H1 (cell line): ENCODE measurements at regions not wholly inside any gene's neighbourhood (a gene's known extent, or its start where the extent isn't known, plus 50 kb on each side); places are given as distances from the start of the nearest gene placed in this dataset.

Source experiments
- CTCF ChIA-PET: fragments of 300-600 bp; sonication (Branson Sonifier 250); formaldehyde crosslinking; loops from one replicate; lab custom pipeline; 2021; ENCODE audit not compliant: partially characterized antibody; lab: Charles Lee
- POLR2A ChIA-PET: fragments of 300-600 bp; sonication (Branson Sonifier 250); formaldehyde crosslinking; loops from one replicate; lab custom pipeline; 2021; ENCODE audit warnings: inconsistent platforms; ENCODE audit not compliant: partially characterized antibody; lab: Charles Lee
- DNase-seq, 2 experiments: peaks; one replicate each; pipeline versions ENCODE4 v3.0.0 to v3.0.0-alpha.2; 2010 to 2022; ENCODE audit warnings: low spot score in 2 of 2, low read depth in 1 of 2, mixed read lengths in 1 of 2
- FAIRE-seq: peaks from 2 replicates; lab custom pipeline; 2011; peaks lifted over from hg19 to GRCh38; lab: Jason Lieb, UNC
- H2AFZ ChIP-seq: 2 replicates; pipeline ENCODE4 v1.8.1; 2012; ENCODE audit warnings: low read length, inconsistent platforms
- H2AK5ac ChIP-seq: 2 replicates; pipeline ENCODE4 v1.6.1; 2013; ENCODE audit warnings: low read depth, low read length
- H2BK120ac ChIP-seq: replicated peaks from 2 replicates; pipeline ENCODE3; 2013; ENCODE audit warnings: low read depth, low read length, inconsistent platforms
- H2BK12ac ChIP-seq: 2 replicates; pipeline ENCODE4 v1.6.1; 2013; ENCODE audit warnings: low read depth, low read length
- H2BK15ac ChIP-seq: 2 replicates; pipeline ENCODE4 v1.6.1; 2013; ENCODE audit warnings: low read length
- H2BK20ac ChIP-seq: 2 replicates; pipeline ENCODE4 v1.6.1; 2013; ENCODE audit warnings: low read length
- H2BK5ac ChIP-seq: 2 replicates; pipeline ENCODE4 v1.6.1; 2013; ENCODE audit warnings: low read depth, low read length
- H3K14ac ChIP-seq: 2 replicates; pipeline ENCODE4 v1.6.1; 2013; ENCODE audit warnings: inconsistent platforms; ENCODE audit not compliant: insufficient read length
- H3K18ac ChIP-seq: 2 replicates; pipeline ENCODE4 v1.6.1; 2013; ENCODE audit warnings: low read length; ENCODE audit errors: extremely low read depth
- H3K23ac ChIP-seq: 2 replicates; pipeline ENCODE4 v1.6.1; 2013; ENCODE audit warnings: inconsistent platforms; ENCODE audit not compliant: insufficient read length
- H3K23me2 ChIP-seq: 2 replicates; pipeline ENCODE4 v1.6.1; 2013; ENCODE audit warnings: low read depth, low read length
- H3K27ac ChIP-seq: 2 replicates; pipeline ENCODE4 v1.6.1; 2011; ENCODE audit warnings: low read depth, low read length, inconsistent platforms
- H3K27me3 ChIP-seq, 4 experiments: replicated peaks in 1 of 4; 1 replicate in 1 of 4; 2 replicates in 3 of 4; pipeline versions ENCODE4 v1.6.1 to v1.8.1; 2011 to 2013; ENCODE audit warnings: low read length in 3 of 4, mild to moderate bottlenecking in 3 of 4, inconsistent platforms in 2 of 4, mixed read lengths in 2 of 4, moderate library complexity in 1 of 4; ENCODE audit not compliant: control insufficient read depth in 3 of 4, insufficient read depth in 3 of 4; ENCODE audit errors: extremely low read depth in 1 of 4
- H3K36me3 ChIP-seq, 4 experiments: 2 replicates each; pipeline versions ENCODE4 v1.6.1 to v1.8.1; 2011 to 2013; ENCODE audit warnings: mild to moderate bottlenecking in 4 of 4, low read length in 3 of 4, moderate library complexity in 2 of 4, control low read depth in 1 of 4, inconsistent platforms in 1 of 4; ENCODE audit not compliant: insufficient read depth in 4 of 4, control insufficient read depth in 2 of 4
- H3K4ac ChIP-seq: replicated peaks from 2 replicates; pipeline ENCODE3; 2013; ENCODE audit warnings: low read length, low read depth, mixed read lengths, inconsistent platforms; ENCODE audit not compliant: insufficient read length
- H3K4me1 ChIP-seq, 4 experiments: replicated peaks in 1 of 4; 1 replicate in 1 of 4; 2 replicates in 3 of 4; pipeline versions ENCODE4 v1.6.1 to v1.8.1; 2011 to 2013; ENCODE audit warnings: low read length in 3 of 4, inconsistent platforms in 2 of 4, mixed read lengths in 1 of 4; ENCODE audit not compliant: insufficient read depth in 4 of 4, control insufficient read depth in 3 of 4
- H3K4me2 ChIP-seq, 2 experiments: 2 replicates each; pipeline versions ENCODE4 v1.6.1 to v1.8.1; 2011 to 2013; ENCODE audit warnings: low read depth in 2 of 2, low read length in 2 of 2, control low read depth in 1 of 2, inconsistent platforms in 1 of 2, mild to moderate bottlenecking in 1 of 2; ENCODE audit not compliant: insufficient read depth in 1 of 2
- H3K4me3 ChIP-seq, 4 experiments: fragments of 200-600, 300-600 bp in 1 of 4; sonication (generic), shearing (Covaris generic), sonication (Bioruptor Twin) in 1 of 4; 2 replicates each; pipeline versions ENCODE4 v1.5.1 to v1.8.1; 2011 to 2016; ENCODE audit warnings: low read length in 4 of 4, low read depth in 3 of 4, control low read depth in 2 of 4, inconsistent platforms in 2 of 4, mild to moderate bottlenecking in 2 of 4, mixed read lengths in 1 of 4, moderate library complexity in 1 of 4; ENCODE audit not compliant: insufficient read depth in 2 of 4; ENCODE audit errors: extremely low read depth in 1 of 4
- H3K56ac ChIP-seq: replicated peaks from 2 replicates; pipeline ENCODE3; 2013; ENCODE audit warnings: low read depth, mild to moderate bottlenecking, mixed read lengths, low read length, inconsistent platforms; ENCODE audit not compliant: insufficient read length
- H3K79me1 ChIP-seq: 2 replicates; pipeline ENCODE4 v1.6.1; 2013; ENCODE audit warnings: low read depth, low read length, control low read depth
- H3K79me2 ChIP-seq, 2 experiments: 2 replicates each; pipeline versions ENCODE4 v1.6.1 to v1.8.1; 2012 to 2013; ENCODE audit warnings: low read length in 2 of 2, mild to moderate bottlenecking in 2 of 2, inconsistent platforms in 1 of 2; ENCODE audit not compliant: insufficient read depth in 2 of 2, control insufficient read depth in 1 of 2
- H3K9ac ChIP-seq, 4 experiments: replicated peaks in 1 of 4; 1 replicate in 1 of 4; 2 replicates in 3 of 4; pipeline versions ENCODE4 v1.6.1 to v1.8.1; 2011 to 2013; ENCODE audit warnings: low read depth in 3 of 4, low read length in 3 of 4, control low read depth in 2 of 4, mild to moderate bottlenecking in 2 of 4, moderate library complexity in 2 of 4, inconsistent platforms in 1 of 4; ENCODE audit errors: extremely low read depth in 1 of 4
- H3K9me3 ChIP-seq, 2 experiments: 2 replicates each; pipeline versions ENCODE4 v1.6.1 to v1.8.1; 2012 to 2013; ENCODE audit warnings: mild to moderate bottlenecking in 2 of 2, moderate library complexity in 2 of 2, control low read depth in 1 of 2, inconsistent platforms in 1 of 2, low read depth in 1 of 2, low read length in 1 of 2, mixed read lengths in 1 of 2; ENCODE audit not compliant: insufficient read depth in 2 of 2
- H4K20me1 ChIP-seq, 2 experiments: replicated peaks in 1 of 2; 2 replicates each; pipeline versions ENCODE3 to v1.8.1; 2011 to 2013; ENCODE audit warnings: inconsistent platforms in 2 of 2, low read length in 2 of 2, mild to moderate bottlenecking in 1 of 2; ENCODE audit not compliant: insufficient read depth in 2 of 2, control insufficient read depth in 1 of 2
- H4K5ac ChIP-seq: 2 replicates; pipeline ENCODE4 v1.6.1; 2013; ENCODE audit warnings: low read length, low read depth, mixed read lengths, inconsistent platforms; ENCODE audit not compliant: insufficient read length
- H4K8ac ChIP-seq: 2 replicates; pipeline ENCODE4 v1.8.0; 2013; ENCODE audit warnings: mild to moderate bottlenecking, moderate library complexity, low read length, inconsistent platforms; ENCODE audit not compliant: insufficient read depth; ENCODE audit errors: extremely low read depth
- H4K91ac ChIP-seq: replicated peaks from 2 replicates; pipeline ENCODE3; 2013; ENCODE audit warnings: low read length, mixed read lengths, inconsistent platforms; ENCODE audit not compliant: insufficient read length
- BACH1 ChIP-seq: IDR thresholded peaks from 2 replicates; pipeline ENCODE4 v1.6.1; 2012; ENCODE audit warnings: low read length, improper control_type of control experiment
- E2F6 ChIP-seq: IDR thresholded peaks from 2 replicates; pipeline ENCODE4 v1.6.1; 2012; ENCODE audit warnings: inconsistent platforms
- EGR1 ChIP-seq: IDR thresholded peaks from 2 replicates; pipeline ENCODE4 v1.6.1; 2011; ENCODE audit warnings: low read depth, low read length, borderline replicate concordance
- EZH2 ChIP-seq: fragments of 200-600 bp; sonication (generic); IDR thresholded peaks from 2 replicates; pipeline ENCODE4 v1.7.1; 2012; ENCODE audit warnings: low read depth, mild to moderate bottlenecking, moderate library complexity, low read length, inconsistent platforms; ENCODE audit not compliant: severe bottlenecking
- GTF2F1 ChIP-seq: IDR thresholded peaks from 2 replicates; pipeline ENCODE4 v1.6.1; 2012; ENCODE audit warnings: low read depth, low read length, improper control_type of control experiment, borderline replicate concordance
- NANOG ChIP-seq: IDR thresholded peaks from 2 replicates; pipeline ENCODE4 v1.6.1; 2011; ENCODE audit warnings: low read length, low read depth, mild to moderate bottlenecking, inconsistent platforms; ENCODE audit not compliant: insufficient read depth, poor library complexity, severe bottlenecking
- POLR2A ChIP-seq, 2 experiments: IDR thresholded peaks; 1 replicate in 1 of 2; 2 replicates in 1 of 2; pipeline ENCODE4 v1.6.1; 2011; ENCODE audit warnings: low read depth in 2 of 2, low read length in 2 of 2, mild to moderate bottlenecking in 2 of 2; ENCODE audit errors: control extremely low read depth in 1 of 2
- RBBP5 ChIP-seq: IDR thresholded peaks from 2 replicates; pipeline ENCODE4 v1.7.1; 2012; ENCODE audit warnings: low read depth, mild to moderate bottlenecking, inconsistent platforms, low read length, moderate library complexity, borderline replicate concordance
- SIRT6 ChIP-seq: IDR thresholded peaks from one replicate; pipeline ENCODE4 v1.7.1; 2012; ENCODE audit warnings: low read length, inconsistent platforms
- SP1 ChIP-seq: IDR thresholded peaks from 2 replicates; pipeline ENCODE4 v1.6.1; 2011; ENCODE audit warnings: low read depth, low read length
- SP2 ChIP-seq: IDR thresholded peaks from 2 replicates; pipeline ENCODE4 v1.6.1; 2012; ENCODE audit warnings: mild to moderate bottlenecking, low read length, inconsistent platforms
- SP4 ChIP-seq: IDR thresholded peaks from 2 replicates; pipeline ENCODE4 v1.6.1; 2012; ENCODE audit warnings: low read length, inconsistent platforms
- SUZ12 ChIP-seq: fragments of 200-600 bp; sonication (generic); IDR thresholded peaks from 2 replicates; pipeline ENCODE4 v1.6.1; 2012; ENCODE audit warnings: mild to moderate bottlenecking, inconsistent platforms, low read length, moderate library complexity, mixed read lengths
- USF2 ChIP-seq: IDR thresholded peaks from 2 replicates; pipeline ENCODE4 v1.6.1; 2011; ENCODE audit warnings: low read length, improper control_type of control experiment
- YY1 ChIP-seq: IDR thresholded peaks from 2 replicates; pipeline ENCODE4 v1.6.1; 2011; ENCODE audit warnings: low read depth, mild to moderate bottlenecking, low read length
- WGBS, 2 experiments: shearing (Covaris generic) in 1 of 2; methylation state at CpG; one replicate each; pipeline versions ENCODE4 v1.1.6 to v1.1.7; 2013 to 2015; ENCODE audit warnings: low lambda C conversion rate in 2 of 2, mixed read lengths in 2 of 2, inconsistent platforms in 1 of 2, low coverage in 1 of 2, missing lambda C conversion rate in 1 of 2; ENCODE audit not compliant: insufficient replicate concordance in 2 of 2, insufficient coverage in 1 of 2, insufficient read length in 1 of 2; ENCODE audit errors: extremely low coverage in 1 of 2, missing lambda C conversion rate in 1 of 2; 5-methylcytosine and 5-hydroxymethylcytosine counted together

GRCh38 chr9:85368781-85369180 is 373.0 kb downstream of the AGTPBP1 start:
- no peak overlapping the region for H3K56ac ChIP-seq
- H2BK120ac ChIP-seq, result no peak overlapping the region
- no peak overlapping the region for H4K5ac ChIP-seq
- H3K27me3 ChIP-seq, result no peaks in the 10 kb centered on the region
- H2AFZ ChIP-seq, result no peak overlapping the region
- H4K20me1 ChIP-seq, result no peaks in the 10 kb centered on the region
- H2BK5ac ChIP-seq, result no peak overlapping the region
- no peak overlapping the region for H3K9ac ChIP-seq
- no peak overlapping the region for H3K27ac ChIP-seq
- H3K9me3 ChIP-seq, result no peaks in the 10 kb centered on the region
- H2BK20ac ChIP-seq, result no peak overlapping the region
- no peak overlapping the region for H3K18ac ChIP-seq
- H3K79me2 ChIP-seq, result no peaks in the 10 kb centered on the region
- H3K79me1 ChIP-seq, result no peaks in the 10 kb centered on the region
- H3K14ac ChIP-seq, result no peak overlapping the region
- FAIRE-seq (no peak), DNase-seq (no peak)
- H3K4me2 ChIP-seq, result no peak overlapping the region
- H3K23ac ChIP-seq, result no peak overlapping the region
- no peaks in the 10 kb centered on the region for H3K23me2 ChIP-seq
- WGBS, 2 experiments, result 93% methylated on average over 1 of the region's 1 CpG; no CpG with 5 or more reads in 1 of the 2 experiments
- POLR2A ChIA-PET, result no interaction called here
- H3K4ac ChIP-seq, result no peak overlapping the region
- H4K8ac ChIP-seq, result no peak overlapping the region
- H3K36me3 ChIP-seq, result no peaks in the 10 kb centered on the region
- no peak overlapping the region for H4K91ac ChIP-seq
- CTCF ChIA-PET, result no interaction called here
- H3K4me3 ChIP-seq, result no peak overlapping the region
- no peaks in the 10 kb centered on the region for H3K4me1 ChIP-seq
- no peak overlapping the region for H2BK15ac ChIP-seq
- H2AK5ac ChIP-seq, result no peak overlapping the region
- H2BK12ac ChIP-seq, result no peak overlapping the region
- no peak for TF ChIP-seq RBBP5
- TF ChIP-seq EZH2, result no peak
- no peak for TF ChIP-seq SP1
- TF ChIP-seq BACH1, result no peak
- TF ChIP-seq GTF2F1, result no peak
- no peak for TF ChIP-seq SUZ12
- no peak for TF ChIP-seq YY1
- TF ChIP-seq POLR2A (IDR thresholded peaks at IDR 0.05; ENCODE audit: control extremely low read depth in 1 of 2, low read depth in 2 of 2, low read length in 2 of 2), result no peak
- no peak for TF ChIP-seq USF2
- TF ChIP-seq E2F6, result no peak
- TF ChIP-seq EGR1, result no peak
- TF ChIP-seq SP4, result no peak
- TF ChIP-seq SP2, result no peak
- no peak for TF ChIP-seq NANOG
- no peak for TF ChIP-seq SIRT6
